IPS-15b (cell line): ENCODE measurements at regions not wholly inside any gene's neighbourhood (a gene's known extent, or its start where the extent isn't known, plus 50 kb on each side); places are given as distances from the start of the nearest gene placed in this dataset.

ENCODE experiments used
- H3K27me3 ChIP-seq: one replicate; pipeline ENCODE4 v1.6.1; 2013; ENCODE audit warnings: low read length; ENCODE audit not compliant: control insufficient read depth, insufficient read depth
- H3K36me3 ChIP-seq: one replicate; pipeline ENCODE4 v1.6.1; 2013; ENCODE audit warnings: low read length; ENCODE audit not compliant: control insufficient read depth, insufficient read depth
- H3K4me1 ChIP-seq: one replicate; pipeline ENCODE4 v1.6.1; 2013; ENCODE audit warnings: mild to moderate bottlenecking, low read length; ENCODE audit not compliant: control insufficient read depth, insufficient read depth
- H3K4me3 ChIP-seq: one replicate; pipeline ENCODE4 v1.5.1; 2013; ENCODE audit warnings: low read depth, low read length
- H3K9ac ChIP-seq: one replicate; pipeline ENCODE4 v1.6.1; 2013; ENCODE audit warnings: low read depth, mild to moderate bottlenecking, low read length
- H3K9me3 ChIP-seq: one replicate; pipeline ENCODE4 v1.6.1; 2013; ENCODE audit warnings: mild to moderate bottlenecking, low read length; ENCODE audit not compliant: control insufficient read depth, insufficient read depth

DNA sequence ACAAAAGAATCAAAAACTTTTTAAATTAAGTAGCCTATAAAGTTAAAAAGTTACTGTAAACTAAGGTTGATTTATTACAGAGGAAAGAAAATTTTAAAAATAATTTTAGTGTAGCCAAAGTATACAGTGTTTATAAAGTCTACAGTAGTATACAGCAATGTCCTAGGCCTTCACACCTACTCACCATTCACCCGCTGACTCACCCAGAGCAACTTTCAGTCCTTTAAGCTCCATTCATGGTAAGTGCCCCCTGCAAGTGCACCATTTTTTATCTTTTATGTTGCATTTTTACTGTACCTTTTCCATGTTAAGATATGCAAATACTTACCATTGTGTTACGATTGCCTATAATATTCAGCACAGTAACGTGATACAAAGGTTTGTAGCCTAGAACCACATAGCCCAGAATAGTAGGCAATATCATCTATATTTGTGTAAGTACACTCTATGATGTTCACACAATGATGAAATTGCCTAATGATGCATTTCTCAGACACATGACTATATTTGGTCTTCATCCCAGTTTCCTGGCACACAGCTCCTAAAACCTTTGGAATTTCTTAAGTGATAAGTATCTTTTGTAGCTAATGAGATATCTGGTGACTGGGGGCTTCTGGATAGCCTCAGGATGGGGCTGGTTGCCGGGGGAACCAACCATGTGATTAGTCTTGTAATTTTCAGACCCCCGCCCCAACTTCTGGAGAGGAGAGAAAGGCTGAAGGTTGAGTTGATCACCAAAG lies 111.0 kb downstream of the MRPL14 start:
- Histone ChIP-seq H3K9me3 (no peaks in the 10 kb centered on the region), H3K9ac (no peak overlapping the region), H3K36me3 (no peaks in the 10 kb centered on the region), H3K27me3 (no peaks in the 10 kb centered on the region), H3K4me1 (peaks cover 4% of the 10 kb centered on the region), H3K4me3 (no peak overlapping the region)

DNA sequence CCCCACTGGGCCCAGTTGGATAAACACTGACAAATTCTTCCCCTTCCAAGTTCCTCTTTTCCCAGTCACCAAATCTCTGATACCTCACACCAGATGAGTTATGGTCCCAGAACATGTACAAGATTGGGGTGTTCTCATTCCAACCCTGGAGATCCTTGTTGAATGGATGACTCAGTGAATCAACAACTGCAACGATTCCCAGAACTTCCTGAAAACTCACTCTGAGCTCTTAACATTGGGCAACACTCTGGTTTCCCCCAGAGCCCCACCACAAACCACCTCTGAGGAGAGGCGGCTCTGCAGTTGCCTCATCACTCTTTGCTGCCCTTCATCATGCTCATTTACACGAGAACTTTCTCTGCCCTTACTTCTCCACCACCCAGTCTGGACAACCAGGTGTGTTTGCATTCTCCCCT lies 115.2 kb downstream of the MRPL14 start:
- no peaks in the 10 kb centered on the region for H3K27me3 ChIP-seq
- no peaks in the 10 kb centered on the region for H3K9me3 ChIP-seq
- no peaks in the 10 kb centered on the region for H3K36me3 ChIP-seq
- H3K9ac ChIP-seq, result no peak overlapping the region
- H3K4me3 ChIP-seq, result no peak overlapping the region
- peaks cover 4% of the 10 kb centered on the region for H3K4me1 ChIP-seq

DNA sequence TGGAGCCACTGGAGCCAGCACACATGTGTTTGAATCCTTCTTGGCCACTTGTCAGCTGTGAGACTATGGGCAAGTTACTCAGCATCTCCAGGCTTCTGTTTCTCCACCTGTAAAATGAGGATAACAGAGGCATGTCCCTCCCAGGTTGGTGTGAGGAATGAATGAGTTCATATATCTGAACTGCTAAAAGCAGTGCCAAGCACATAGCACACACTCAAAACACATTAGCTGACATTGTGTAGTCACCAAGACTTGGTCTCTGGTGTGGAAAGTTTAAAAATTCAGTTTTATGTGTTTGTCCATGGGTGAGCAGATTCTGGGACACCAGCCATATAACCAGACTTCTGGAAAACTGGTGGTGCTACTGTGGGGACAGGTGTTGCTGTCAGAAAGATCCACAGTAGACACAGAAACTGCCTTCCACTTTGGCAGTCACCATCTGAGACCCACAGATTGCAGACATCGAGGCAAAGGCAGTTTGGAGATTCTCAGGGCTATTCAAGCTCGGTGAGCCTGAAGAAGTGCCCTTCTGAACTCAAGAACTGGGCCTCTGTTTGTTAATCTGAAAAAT lies 115.8 kb downstream of the MRPL14 start:
- Histone ChIP-seq H3K4me1 (peaks cover 3% of the 10 kb centered on the region), H3K4me3 (no peak overlapping the region), H3K36me3 (no peaks in the 10 kb centered on the region), H3K9ac (no peak overlapping the region), H3K27me3 (no peaks in the 10 kb centered on the region), H3K9me3 (no peaks in the 10 kb centered on the region)

DNA sequence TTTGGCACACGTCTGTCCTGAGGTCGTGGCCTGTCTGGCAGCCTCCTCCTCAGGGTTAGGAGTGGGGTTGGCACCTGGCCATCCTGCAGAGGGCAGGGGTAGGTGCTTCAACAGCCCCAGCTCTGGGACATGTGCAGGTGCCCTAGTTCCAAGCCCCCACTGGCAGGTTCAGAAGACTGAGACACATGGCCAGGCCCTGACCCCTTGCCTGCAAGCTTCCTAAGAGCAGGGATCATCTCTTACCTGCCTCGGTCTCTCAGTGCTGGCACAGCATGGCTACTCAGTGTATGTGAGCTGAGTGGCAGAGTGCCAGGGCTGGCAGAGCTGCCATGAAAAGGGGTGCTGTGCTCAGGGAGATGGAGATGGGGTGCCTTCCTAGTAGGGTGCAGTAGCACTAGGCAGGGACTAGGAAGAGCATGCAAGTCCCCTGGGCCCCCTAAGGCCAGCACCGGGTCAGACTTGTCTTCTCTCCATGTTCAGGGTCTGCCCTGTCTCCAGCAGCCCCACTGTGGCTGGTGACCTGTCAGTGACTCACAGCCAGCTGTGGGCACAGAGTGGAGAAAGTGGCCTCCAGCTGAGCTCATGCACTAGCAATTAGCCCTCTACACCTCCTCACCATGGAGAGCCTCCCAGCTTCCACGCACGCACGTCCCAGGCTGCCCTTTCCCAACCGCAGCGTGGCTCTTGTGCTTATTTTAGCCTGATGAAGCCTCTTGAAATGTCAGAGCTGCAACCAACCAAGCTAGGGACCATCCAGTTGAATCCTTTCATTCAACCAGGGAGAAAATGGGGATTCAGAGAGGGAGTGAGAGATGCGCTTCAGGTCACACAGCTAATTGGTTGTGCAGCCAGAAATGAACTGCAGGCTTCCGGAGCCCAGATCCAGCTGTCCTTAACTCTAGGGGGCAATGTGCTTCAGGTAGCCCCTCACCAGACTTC lies 116.6 kb downstream of the MRPL14 start:
- H3K4me1 ChIP-seq, result peaks cover 3% of the 10 kb centered on the region
- no peak overlapping the region for H3K4me3 ChIP-seq
- H3K27me3 ChIP-seq, result no peaks in the 10 kb centered on the region
- no peak overlapping the region for H3K9ac ChIP-seq
- H3K36me3 ChIP-seq, result no peaks in the 10 kb centered on the region
- no peaks in the 10 kb centered on the region for H3K9me3 ChIP-seq

DNA sequence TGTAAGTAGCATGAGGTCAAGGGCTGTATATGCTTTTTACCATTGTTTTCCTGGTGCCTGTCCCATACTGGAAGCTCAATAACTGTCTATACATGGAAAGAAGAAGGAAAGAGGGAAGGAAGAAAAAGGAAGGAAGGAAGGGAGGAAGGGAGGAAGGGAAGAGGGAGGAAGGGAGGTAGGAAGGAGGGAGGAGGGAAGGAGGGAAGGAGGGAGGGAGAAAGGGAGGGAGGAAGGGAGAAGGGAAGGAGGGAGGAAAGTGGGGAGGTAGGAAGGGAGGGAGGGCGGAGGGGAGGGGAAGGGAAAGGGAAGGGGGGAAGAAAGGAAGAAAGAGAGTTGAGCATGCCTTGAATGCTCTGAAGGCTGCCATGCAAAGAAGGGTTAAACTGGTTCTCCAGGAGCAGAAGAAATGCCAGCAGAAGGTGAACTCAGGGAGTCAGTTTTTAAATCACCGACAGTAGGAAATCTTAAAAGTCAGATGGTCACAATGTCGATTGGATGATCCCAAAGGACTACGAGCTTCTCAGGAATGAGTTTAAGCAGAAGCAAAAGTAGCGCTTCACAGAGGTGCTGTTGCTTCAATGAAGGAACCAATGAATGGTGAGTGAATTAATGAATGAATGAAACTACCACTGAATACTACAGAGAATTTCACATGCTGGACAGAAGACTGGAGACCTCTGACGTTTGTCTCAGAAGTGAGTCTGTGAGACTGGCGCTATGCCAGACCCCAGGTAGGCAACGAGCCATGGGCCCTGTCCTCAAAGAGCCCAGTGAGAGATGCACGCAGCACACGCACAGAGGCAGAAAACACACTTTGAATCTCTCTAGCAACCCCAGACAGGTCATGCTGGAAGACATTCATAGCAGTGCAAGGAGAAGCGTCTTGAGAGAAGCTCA lies 117.6 kb downstream of the MRPL14 start:
- Histone ChIP-seq H3K4me3 (no peak overlapping the region), H3K27me3 (peaks cover under 1% of the 10 kb centered on the region), H3K9ac (no peak overlapping the region), H3K36me3 (no peaks in the 10 kb centered on the region), H3K9me3 (no peaks in the 10 kb centered on the region), H3K4me1 (peaks cover 8% of the 10 kb centered on the region)

DNA sequence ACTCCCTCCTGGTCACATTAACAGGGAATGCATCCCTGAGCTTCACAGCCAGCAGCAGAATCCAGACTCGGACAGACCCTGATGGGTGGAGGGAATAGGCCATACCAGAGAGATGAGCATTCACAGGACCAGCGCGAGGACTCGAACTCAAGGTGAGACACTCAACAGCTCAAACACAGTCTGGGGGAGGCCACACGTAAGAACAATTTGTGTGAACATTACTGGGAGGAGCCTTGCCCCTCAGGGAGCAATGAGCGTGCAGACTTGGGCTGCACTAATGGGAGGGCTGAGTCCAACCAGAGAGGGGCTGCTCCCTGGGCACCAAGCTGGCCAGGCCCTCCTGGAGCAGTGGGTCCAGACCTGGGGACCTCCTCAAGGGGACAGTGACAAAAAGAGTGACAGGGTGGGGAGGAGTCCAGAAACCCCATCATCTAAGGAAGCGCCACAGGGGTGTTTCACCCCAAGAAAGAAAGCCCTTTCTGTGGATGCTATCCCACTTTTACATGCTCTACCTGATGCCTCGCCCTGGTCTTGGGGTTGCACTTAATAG lies 118.4 kb downstream of the MRPL14 start:
- Histone ChIP-seq H3K36me3 (no peaks in the 10 kb centered on the region), H3K9me3 (no peaks in the 10 kb centered on the region), H3K27me3 (peaks cover 6% of the 10 kb centered on the region), H3K4me1 (peaks cover 12% of the 10 kb centered on the region), H3K9ac (no peak overlapping the region), H3K4me3 (no peak overlapping the region)

DNA sequence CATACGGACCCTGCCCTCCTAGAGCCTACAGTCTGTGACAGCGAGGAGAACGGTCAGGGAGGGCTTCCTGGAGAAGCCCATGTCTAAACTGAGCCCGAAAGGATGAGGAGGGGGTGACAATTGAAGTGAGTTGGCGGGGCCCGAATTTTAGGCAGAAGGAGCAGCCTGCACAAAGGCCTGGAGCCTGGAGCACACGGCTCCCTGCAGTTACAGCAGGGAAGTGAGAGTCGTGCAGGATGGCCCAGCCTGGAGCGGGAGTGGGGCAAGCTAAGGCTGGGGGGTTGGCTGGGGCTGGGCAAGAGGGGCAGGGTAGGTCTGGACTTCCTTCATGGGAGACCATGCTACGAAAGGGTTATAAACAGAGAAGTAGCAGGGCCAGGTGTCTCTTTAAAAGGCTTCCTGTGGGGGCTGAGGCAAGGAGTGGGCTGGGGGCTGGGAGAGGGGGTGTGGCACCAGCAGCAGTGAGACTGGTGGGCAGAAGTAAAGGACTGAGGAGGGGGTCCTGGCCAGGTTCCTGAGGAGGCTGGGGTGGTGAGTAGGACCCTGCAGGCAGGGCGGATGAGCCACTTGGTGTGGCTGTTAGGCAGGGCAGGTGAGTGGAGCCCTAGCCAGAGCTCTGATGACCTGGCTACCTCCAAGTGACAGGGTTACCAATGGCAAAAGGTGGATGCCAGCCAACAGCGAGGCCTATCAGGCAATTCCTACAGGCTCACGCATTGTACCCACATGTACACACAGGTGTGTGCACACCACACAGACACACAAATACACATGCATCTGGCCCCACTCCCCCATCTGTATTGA lies 119.2 kb downstream of the MRPL14 start:
- H3K9me3 ChIP-seq, result no peaks in the 10 kb centered on the region
- H3K4me3 ChIP-seq, result no peak overlapping the region
- H3K4me1 ChIP-seq, result peaks cover 16% of the 10 kb centered on the region
- H3K36me3 ChIP-seq, result no peaks in the 10 kb centered on the region
- no peak overlapping the region for H3K9ac ChIP-seq
- H3K27me3 ChIP-seq, result peaks cover 15% of the 10 kb centered on the region

DNA sequence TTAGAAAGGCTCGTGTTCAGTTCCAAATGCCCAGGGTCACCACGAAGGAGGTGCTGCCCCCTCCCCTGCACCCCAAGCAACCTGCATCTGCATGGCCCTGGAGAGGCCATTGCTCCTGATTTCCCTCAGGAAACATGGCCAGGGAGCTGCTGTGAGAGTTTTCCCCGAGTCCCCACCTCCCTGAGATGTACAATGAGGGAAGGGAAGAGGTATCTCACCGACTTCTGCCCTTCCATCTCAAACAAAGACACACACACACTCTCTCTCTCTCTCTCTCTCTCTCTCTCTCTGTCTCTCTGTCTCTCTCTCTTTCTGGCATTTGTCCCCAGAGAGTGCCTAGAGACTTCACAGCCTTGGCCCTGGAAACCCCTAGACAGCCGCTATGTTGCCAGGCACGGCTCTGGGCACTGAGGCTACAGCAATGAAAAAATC lies 120.4 kb downstream of the MRPL14 start:
- H3K4me1 ChIP-seq, result peaks cover 16% of the 10 kb centered on the region
- no peak overlapping the region for H3K9ac ChIP-seq
- no peaks in the 10 kb centered on the region for H3K36me3 ChIP-seq
- no peak overlapping the region for H3K4me3 ChIP-seq
- H3K27me3 ChIP-seq, result peaks cover 15% of the 10 kb centered on the region
- no peaks in the 10 kb centered on the region for H3K9me3 ChIP-seq

DNA sequence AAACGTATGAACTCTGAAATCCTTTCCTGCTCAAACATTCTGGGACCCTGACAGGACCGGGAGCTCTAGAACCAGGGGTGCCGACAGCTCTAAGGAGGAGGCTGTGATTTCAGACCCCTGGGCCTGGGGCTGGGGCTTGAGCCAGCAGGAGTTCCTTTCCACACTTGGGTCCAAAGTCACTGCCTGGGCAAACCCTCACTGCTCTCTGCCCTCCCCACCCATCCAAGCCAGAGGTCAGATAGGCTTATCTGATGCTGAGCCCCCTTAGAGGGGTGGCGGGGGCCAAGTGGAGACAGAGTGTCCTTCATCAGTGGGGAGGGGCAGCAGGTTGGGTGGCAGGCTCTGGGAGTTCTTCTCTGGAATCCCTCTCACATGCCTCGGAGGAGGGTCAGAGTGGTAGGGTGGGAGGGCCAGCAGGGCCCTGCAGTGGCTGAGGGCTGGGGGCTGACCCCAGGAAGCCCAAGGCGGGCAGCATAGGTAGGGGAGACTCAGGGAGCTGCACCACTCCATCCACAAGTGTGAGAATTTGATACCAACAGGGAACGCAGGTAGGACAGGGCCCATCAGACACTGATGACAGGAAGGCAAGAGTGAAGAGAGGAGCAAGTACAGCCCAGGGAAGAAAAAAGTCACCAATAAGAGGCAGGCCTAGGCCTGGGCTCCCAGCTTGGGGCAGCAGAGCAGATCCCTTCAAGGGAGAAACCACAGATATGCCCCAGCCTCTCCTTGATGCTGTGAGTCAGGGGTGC lies 121.0 kb downstream of the MRPL14 start:
- no peak overlapping the region for H3K9ac ChIP-seq
- H3K9me3 ChIP-seq, result no peaks in the 10 kb centered on the region
- no peaks in the 10 kb centered on the region for H3K36me3 ChIP-seq
- H3K4me1 ChIP-seq, result peaks cover 21% of the 10 kb centered on the region
- H3K27me3 ChIP-seq, result peaks cover 15% of the 10 kb centered on the region
- no peak overlapping the region for H3K4me3 ChIP-seq

DNA sequence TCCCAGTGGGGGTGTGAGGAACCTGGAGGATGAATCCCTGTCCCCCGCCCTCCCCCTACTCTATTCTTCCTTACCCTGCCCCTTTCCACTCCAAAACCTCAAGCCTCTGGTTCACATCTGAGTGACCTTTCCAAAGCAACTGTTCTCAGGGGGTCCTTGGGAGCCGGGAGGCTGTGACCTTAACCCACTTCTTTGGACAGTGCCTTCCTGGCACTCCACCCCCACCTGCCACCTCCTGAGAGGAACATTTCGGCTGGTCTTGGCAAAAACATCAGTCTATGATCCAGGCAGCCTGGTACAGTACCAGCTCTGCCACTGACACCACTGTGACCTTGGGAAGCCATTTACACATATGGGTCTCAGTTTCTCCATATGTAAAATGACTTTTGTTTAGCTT lies 121.7 kb downstream of the MRPL14 start:
- peaks cover 24% of the 10 kb centered on the region for H3K4me1 ChIP-seq

More for the DNA sequence above, 121.7 kb downstream of the MRPL14 start:
- Histone ChIP-seq H3K9me3 (no peaks in the 10 kb centered on the region), H3K27me3 (peaks cover 15% of the 10 kb centered on the region), H3K9ac (no peak overlapping the region), H3K36me3 (no peaks in the 10 kb centered on the region), H3K4me3 (no peak overlapping the region)
